Raji (cell line): ENCODE measurements at regions not wholly inside any gene's neighbourhood (a gene's known extent, or its start where the extent isn't known, plus 50 kb on each side); places are given as distances from the start of the nearest gene placed in this dataset.

Experiments used
- POLR2A ChIP-seq: IDR thresholded peaks from 2 replicates; pipeline ENCODE4 v1.6.1; 2011; ENCODE audit warnings: low read depth, low read length, control low read depth; ENCODE audit not compliant: insufficient read depth

DNA sequence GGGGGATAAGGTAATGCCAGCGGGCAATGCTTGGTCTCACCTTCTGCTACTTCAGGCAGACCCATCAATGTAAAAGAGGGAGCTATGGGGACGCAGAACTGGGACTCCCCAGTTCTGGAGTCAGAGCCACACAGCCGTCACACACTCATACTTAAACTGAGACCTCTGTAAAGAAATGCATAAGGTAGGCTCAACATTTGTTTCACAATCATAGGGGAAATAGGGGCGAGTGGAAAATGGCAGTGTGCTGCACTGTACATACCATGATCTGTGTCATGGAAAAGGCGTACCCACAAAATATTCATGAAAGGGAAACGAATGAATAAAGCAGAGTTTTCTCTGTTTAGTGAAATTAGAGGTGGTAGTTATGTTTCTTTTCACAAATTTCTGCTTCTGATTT lies 318.0 kb upstream of the NPVF start:
- TF ChIP-seq POLR2A, result no peak

DNA sequence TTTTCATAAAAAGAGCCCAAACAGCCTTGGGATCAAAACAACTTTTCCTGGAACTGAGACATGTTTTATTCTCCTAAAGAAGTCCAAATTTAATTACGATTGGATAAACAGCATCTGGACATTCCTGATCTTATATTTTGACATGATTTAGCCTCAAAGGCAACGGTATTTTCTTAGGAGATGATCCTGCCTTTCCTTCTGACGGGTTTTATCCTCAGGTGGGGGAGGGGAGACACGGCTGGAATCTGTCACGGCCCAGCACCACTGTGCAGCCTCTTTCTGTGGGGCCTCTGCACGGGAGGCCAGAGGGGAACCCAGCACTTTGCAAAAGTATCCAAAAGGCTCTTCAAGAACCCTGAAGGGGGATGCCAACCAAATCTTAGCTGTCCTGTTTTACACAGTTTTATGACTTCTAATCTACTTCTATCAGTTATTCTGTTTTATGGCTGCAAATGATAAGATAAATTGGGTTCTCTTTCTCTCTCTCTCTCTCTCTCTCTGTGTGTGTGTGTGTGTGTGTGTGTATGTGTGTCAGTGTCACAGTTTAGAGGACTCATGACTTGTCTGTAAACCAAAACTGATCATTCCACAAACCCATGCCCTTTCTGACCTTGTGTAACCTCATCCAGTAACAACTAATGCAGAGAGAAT lies 321.1 kb upstream of the NPVF start:
- no peak for TF ChIP-seq POLR2A

DNA sequence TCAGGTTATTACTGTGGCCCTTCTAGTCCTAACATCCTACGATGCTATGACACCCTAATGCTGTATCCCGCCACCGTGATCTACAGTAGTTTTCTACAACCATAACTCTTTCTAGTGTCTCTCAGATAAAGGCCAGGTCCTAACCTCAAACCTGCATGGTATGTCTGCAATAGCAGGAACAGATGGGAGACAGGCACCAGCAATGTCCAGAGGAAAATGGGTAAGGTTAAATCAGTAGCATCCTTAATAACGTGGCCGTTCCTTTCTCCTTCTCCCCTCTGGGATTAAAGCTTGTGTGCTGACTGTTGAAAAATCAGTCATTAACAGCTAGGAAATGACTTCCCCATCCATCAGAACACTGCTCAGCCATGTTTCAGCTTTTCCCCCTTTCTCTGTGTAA lies 321.9 kb upstream of the NPVF start:
- no peak for TF ChIP-seq POLR2A

DNA sequence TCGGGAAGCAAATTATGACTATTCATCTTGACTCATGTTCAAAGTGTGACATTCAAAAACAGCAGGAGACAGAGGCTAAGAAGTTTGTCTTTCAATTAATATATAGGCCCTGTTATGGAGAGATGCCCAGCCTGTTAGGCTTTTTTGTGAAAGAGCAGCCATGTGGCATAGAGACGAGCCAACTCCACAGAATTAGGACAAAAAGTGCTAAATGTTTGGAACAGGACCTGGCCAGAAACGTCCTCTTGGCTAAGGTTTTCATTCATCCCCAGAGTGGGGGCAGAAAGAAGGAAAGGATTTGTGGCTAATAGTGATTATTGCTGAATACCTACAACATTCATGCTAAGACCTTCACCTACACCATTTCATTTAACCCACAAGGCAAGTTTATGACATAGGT lies 324.7 kb upstream of the NPVF start:
- no peak for TF ChIP-seq POLR2A

DNA sequence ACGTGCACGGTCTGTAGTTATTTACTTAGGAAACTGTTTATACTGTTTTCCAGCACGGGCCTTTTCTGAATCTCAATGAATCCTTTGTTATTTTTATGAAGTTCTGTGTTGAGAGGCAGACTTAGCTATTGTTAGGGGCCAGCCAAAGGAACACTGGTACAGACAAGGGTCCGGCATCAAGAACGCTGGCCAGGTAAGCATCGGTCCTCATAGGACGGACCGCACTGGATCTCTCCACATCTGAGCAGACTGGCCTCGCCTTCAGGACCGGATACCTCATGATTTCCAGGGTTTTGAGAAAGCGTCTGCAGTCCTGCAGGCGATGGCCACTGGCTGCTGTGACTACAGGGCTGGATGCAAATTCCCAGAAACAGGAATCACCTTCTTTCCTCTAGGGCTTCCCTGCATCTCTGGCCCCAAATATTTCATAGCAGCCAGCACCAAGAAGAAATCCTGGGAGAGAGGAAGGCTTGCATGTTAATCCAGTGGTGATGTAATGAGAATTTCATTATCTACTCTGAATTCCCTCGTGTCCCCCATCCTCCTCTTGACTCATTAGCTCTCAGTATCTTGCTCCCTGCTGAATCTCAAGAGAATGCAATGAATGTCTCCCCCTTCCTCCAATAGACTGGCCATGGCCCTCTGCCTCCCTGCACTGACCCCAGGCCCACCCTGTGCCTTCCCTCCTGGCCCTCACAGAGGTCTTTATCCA lies 325.4 kb upstream of the NPVF start:
- TF ChIP-seq POLR2A, result no peak

DNA sequence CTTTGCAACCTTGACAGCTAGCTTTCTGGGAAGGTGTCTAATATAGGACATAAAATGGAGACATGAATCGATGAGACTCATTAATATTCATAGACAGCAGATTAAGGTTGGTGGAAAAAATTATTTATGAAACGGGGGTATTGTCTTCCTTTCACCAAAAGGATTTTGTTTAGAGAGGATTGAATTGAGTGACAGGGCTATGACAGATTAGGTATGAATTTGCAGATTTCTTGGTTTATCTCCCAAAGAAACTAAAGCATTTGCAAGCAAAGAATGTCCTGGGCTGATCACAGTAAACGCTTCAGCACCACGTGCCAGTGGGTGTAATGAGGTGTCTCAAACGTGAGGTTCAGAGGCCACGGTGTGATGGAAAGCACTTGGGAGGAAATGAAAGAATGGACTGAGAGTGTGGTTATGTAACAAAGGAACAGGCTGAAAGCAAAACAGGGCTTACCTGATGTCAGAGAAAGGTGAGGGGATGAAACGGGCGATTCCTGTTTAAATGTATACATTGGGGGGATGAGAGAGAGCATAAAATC lies 329.2 kb upstream of the NPVF start:
- TF ChIP-seq POLR2A, result no peak

DNA sequence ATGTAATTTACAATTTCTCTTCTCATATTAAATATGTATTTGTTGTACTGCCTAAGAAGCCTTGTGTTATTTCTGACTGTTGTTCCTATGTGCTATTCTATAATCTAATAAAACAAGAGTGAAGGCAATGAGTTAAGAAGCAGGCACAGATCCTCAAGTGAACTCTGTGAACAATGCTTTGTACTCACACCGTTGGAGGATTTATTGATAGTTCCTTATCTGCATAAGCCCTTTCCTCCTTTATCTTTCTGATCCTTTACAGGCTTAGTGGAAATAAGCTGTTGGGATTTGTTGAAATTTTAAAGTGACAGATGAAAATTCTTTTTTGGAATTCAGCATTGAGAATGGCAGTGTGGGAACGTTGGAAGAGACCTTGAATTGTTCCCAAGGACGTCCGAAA lies 329.6 kb upstream of the NPVF start:
- no peak for TF ChIP-seq POLR2A

DNA sequence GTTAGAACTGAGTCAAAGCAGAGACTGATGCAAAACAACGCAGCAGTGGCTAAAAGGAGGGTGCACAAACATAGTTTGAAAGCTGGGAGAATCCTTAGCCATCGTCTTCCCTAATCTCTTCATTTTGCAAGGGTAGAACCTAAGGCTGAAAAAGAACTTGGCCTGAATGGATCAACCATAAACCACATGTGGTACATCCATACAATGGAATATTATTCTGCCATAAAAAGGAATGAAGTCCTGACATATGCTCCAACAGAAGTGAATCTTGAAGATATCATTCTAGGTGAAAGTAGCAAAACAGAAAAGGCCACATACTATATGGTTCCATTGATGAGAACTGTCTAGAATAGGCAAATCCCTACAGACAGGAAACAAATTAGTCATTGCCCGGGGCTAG lies 330.3 kb upstream of the NPVF start:
- TF ChIP-seq POLR2A, result no peak

DNA sequence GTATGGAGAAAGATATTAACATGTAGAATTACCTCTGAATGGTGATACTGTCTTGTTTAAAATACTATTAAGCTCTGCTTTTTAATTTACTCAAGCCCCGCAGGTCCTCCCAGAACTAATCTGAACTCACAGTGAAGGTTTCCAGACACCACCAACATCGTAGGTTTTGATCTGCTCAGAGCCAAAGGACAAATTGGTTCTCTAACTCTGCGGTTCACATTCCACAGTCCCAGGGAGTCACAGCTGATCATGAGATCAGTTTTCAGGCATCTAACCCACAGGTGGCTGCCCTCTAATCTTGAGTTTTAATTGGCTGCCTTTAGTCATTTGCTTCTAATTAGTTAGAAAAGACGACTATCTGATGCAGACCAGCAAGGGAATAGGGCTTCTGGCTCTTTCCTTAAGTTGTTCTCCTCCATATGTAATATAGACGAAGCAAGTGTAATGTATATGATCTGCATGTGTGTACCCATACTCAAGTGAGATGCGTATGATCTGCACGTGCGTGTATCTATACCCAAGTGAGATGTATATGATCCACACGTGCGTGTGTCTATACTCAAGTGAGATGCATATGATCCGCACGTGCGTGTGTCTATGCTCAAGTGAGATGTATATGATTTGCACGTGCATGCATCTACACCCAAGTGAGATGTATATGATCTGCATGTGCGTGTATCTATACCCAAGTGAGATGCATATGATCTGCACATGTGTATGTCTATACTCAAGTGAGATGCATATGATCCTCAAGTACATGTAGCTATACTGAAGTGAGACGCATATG lies 331.5 kb upstream of the NPVF start:
- TF ChIP-seq POLR2A, result no peak

DNA sequence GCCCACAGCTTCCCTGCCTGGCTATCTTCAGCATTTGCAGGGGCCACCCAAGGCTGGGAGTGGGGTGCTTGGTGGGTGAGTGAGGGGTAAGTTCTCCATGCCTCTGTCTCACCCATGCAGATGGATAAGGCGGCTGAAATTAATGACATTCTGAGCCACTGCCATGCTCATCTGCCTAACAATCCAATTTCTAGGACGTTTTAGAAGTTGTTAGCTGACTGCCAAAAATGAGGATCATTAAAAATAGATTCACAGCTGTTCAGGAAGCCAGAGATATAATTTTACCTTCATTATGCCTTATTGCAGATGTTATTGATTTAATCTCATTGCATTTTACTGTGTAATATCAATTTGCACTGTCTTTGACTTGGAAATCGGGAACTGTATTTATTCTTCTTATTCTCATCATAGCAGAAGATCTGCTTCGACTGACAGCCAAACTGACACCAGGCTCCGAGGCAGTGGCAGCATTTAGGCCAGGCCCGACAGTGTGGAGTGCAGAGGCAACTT lies 334.4 kb upstream of the NPVF start:
- no peak for TF ChIP-seq POLR2A

DNA sequence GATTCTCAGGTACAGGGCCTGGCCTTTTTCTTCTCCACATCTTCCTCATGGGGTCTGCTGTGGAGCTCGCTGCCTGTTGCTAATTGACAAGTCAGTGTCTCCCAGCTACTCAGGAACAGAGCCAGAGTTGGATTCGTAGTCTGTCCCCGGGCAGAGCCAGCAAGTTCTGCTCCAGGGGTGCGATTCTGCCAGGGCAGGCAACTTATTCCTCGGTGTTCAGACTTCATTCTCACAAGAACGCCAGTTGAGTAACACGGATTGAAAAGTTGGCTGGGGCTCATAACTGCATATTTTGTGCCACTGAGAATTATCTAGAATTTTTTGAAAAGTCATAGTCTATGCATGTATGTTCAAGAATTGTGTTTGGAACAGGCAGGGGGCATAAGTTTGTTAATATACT lies 336.7 kb upstream of the NPVF start:
- no peak for TF ChIP-seq POLR2A

DNA sequence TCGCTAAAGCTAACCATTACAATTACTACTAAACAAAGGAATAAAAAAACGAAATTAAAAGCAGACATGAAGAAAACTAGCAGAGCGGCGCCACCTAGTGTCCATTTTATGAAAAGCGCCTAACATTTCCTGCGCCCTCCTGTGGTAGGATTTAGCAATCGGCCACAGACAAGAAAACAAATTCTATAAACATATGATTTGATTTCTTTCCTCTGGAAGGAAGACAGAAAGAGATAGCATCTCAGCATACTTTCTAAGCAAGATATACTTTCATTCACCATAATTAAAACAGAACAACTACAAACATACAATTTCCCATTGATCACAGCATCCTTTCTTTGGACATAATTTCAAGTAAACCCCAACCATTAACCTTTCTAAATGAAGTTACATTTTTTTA lies 337.7 kb upstream of the NPVF start:
- TF ChIP-seq POLR2A, result no peak

DNA sequence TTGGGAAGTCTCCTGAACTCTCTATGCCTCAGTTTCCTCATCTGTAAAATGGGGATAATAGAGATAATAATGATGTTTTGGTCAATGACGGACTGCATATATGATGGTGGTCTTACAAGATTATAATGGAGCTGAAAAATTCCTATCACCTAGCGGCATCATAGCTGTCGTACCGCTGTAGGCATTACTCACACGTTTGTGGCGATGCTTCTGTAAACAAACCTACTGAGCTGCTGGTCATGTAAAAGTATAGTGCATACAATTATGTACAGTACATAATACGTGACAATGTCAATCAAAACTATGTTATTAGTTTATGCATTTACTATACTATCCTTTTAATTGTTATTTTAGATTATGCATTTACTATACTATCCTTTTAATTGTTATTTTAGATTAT lies 339.1 kb upstream of the NPVF start:
- no peak for TF ChIP-seq POLR2A

DNA sequence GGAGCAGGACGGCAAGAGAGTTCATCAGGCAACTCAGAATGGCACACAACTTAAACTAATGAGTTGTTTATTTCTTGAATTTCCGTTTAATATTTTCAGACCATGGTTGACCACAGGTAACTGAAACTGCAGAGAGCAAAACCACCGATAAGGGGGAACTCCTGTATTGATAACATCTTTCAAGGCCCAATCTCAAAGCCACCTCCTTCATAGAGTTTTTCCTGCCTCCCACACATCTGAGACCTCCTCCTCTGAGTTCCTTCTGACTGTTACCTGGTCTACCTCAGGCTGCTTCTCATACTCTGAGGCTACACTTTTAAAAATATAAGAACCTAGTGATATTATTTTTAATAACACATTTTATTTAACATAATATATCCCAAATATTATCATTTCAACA lies 341.5 kb upstream of the NPVF start:
- TF ChIP-seq POLR2A, result no peak

DNA sequence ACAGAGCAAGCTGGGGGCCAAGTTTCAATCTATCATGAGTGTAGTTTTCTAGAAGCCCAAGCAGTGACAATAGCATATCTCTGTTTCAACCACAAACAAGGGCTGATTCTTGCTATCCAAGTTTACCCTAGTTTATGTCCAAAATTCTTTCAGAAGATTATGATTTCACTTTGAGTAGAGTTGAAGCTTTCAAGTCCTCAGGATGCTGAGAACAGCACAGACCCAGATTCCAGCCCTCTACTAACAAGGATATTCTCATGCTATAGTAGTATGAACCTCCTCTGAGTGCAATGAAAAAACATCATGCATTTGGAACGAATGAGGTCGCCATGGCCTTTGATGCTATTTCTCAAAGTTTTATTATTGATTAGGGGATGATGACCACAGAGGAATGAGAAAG lies 344.1 kb upstream of the NPVF start:
- TF ChIP-seq POLR2A, result no peak

DNA sequence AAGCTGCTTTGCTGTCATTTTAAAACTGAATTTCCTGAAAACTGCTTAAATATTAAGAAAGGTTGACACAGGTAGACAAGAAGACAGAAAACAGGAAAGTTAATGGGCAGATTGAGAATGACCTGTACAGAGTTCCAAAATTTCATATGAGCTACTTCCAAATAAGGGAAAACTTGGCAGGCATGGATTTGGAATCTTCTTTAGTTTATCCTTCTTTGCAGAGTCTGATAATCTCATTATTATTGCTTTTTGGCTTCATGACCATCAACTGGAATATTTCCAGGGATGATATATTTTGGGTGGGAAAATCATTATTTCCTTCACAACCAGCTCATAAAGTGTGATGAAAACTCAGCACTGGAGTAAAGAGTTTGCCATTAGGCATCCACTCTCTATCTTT lies 346.5 kb upstream of the NPVF start:
- no peak for TF ChIP-seq POLR2A

DNA sequence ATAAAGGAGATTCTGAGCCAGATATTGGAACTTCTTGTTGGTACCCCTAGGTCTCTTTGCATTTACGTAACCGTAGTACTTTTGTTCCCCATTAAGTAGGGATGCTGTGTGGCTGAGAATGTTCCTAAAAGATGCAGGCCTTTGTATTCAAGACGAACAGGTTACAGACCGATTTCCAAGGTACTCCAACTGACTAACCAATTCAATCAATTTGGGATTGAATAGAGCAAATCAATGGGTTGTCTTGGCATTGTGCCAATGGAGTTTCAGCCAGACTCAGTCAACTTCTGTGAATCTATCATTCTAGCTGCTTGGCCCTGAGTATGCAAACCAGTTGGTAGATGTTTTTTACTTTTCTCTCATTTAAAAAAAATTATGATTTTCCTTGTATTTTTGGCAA lies 347.3 kb upstream of the NPVF start:
- no peak for TF ChIP-seq POLR2A
